Heart left ventricle (tissue), 16 donors: ENCODE measurements at regions not wholly inside any gene's neighbourhood (a gene's known extent, or its start where the extent isn't known, plus 50 kb on each side); places are given as distances from the start of the nearest gene placed in this dataset.
A peak's percentile ranks its signal among the peaks of the same experiment; 100 is the strongest.

ENCODE experiments used
- ATAC-seq, 4 donors: fragments of 200-7000 bp; cut with Tn5 transposase; one replicate each; pipeline ENCODE4 v1.9.1; 2020 to 2022; ENCODE audit warnings: moderate library complexity in 4 of 4, mild to moderate bottlenecking in 3 of 4, moderate number of reproducible peaks in 1 of 4
- DNase-seq, 5 donors: peaks; one replicate each; pipeline ENCODE4 v3.0.0-alpha.2; 2020
- H3K27ac ChIP-seq, 12 donors: fragments of 200-600 bp; sonication (generic) in 4 of 12; one replicate each; pipeline versions ENCODE4 v1.5.0 to v1.8.0; 2016 to 2022; ENCODE audit warnings: mild to moderate bottlenecking in 2 of 12
- H3K27me3 ChIP-seq, 9 donors: fragments of 200-600 bp; sonication (generic) in 2 of 9; one replicate each; pipeline versions ENCODE4 v1.5.1 to v1.8.0; 2016 to 2022; ENCODE audit warnings: mild to moderate bottlenecking in 3 of 9
- H3K36me3 ChIP-seq, 9 donors: fragments of 200-600 bp; sonication (generic) in 2 of 9; one replicate each; pipeline versions ENCODE4 v1.5.0 to v1.8.0; 2018 to 2022; ENCODE audit warnings: mild to moderate bottlenecking in 2 of 9
- H3K4me1 ChIP-seq, 12 donors: fragments of 200-600 bp; sonication (generic) in 4 of 12; one replicate each; pipeline versions ENCODE4 v1.5.0 to v1.8.0; 2016 to 2022; ENCODE audit warnings: mild to moderate bottlenecking in 3 of 12
- H3K4me3 ChIP-seq, 12 donors: fragments of 200-600 bp; sonication (generic) in 4 of 12; one replicate each; pipeline versions ENCODE4 v1.5.0 to v1.8.0; 2017 to 2022; ENCODE audit warnings: mild to moderate bottlenecking in 9 of 12, moderate library complexity in 4 of 12
- H3K9me3 ChIP-seq, 12 donors: fragments of 200-600 bp; sonication (generic) in 4 of 12; one replicate each; pipeline versions ENCODE4 v1.5.0 to v1.8.0; 2016 to 2022; ENCODE audit warnings: mild to moderate bottlenecking in 1 of 12
- CTCF ChIP-seq, 12 donors: fragments of 200-600 bp; sonication (generic) in 4 of 12; IDR thresholded peaks; one replicate each; pipeline versions ENCODE4 v1.5.0 to v1.8.0; 2018 to 2022; ENCODE audit warnings: antibody characterized with exemption in 12 of 12, mild to moderate bottlenecking in 5 of 12
- POLR2A ChIP-seq, 2 donors: fragments of 450-650 bp; IDR thresholded peaks; one replicate each; pipeline ENCODE4 v1.6.1; 2017; ENCODE audit warnings: antibody characterized with exemption in 2 of 2, mild to moderate bottlenecking in 2 of 2, moderate library complexity in 2 of 2
- WGBS, 4 donors: extraction: QIAGEN DNeasy Blood & Tissue Kit in 2 of 4; methylation state at CpG; one replicate each; pipeline versions ENCODE4 v1.1.5 to v1.1.7; 2013 to 2018; 5-methylcytosine and 5-hydroxymethylcytosine counted together
- intact Hi-C, 10 donors: fragments of 100-400 bp; cut with DNase I; formaldehyde crosslinking; loops; one replicate each; pipeline versions ENCODE4 v1.11.1 to v1.14.2; 2022
- donor health status: ischemic (EF 13 %, LVEDD 7.1; RV severe dilation, severe dysfunction).
- donor health status: healthy with polysubstance abuse.
- donor health status: DM: no; HTN: yes; CAD: no.
- donor health status: DM: no; HTN: no; CAD: no.
- donor health status: ischemic (EF 25% LVEDD 6.9; RV normal size, moderate dysfunction).
- donor health status: ischemic (EF 25% LVEDD 5.7; RV mildly dilated, moderate dysfunction).
- donor health status: healthy.
- donor health status: DM: yes; HTN: yes; CAD: no.
- donor health status: ischemic (EF 35%, LVEDD 5.7; RV mildly dilated, moderate dysfunction).
- donor health status: nonischemic (EF 11% LVEDD 7.7; RV severe dilation, severe dysfunction).
- donor health status: DM: yes; HTN: yes; CAD: no.
- donor health status: PGD.
- donor health status: ischemic (EF 29% LVEDD 5.4; RV normal size, mild dysfunction).
- donor health status: nonischemic (EF 23%, LVEDD 6.1; RV moderate dilation, normal function).

- TF ChIP-seq POLR2A (IDR thresholded peaks at IDR 0.05) (no peak), CTCF (IDR thresholded peaks at IDR 0.05) (no peak)
- ATAC-seq: no peak
- intact Hi-C loops: loop anchor here in 3 of 10 donors (2.0 to 10.0 kb wide), 3 partner anchors 217 to 667 kb away; no protein-coding TSS in a partner anchor
- H3K27ac ChIP-seq: no peak overlapping the region
- H3K9me3 ChIP-seq: peaks cover 0 to 16% (median 3%) of the 10 kb centered on the region in 12 donors
- no peak overlapping the region for H3K4me3 ChIP-seq
- H3K27me3 ChIP-seq: peaks cover 0 to 14% (median 3%) of the 10 kb centered on the region in 9 donors
- peaks cover 0 to 6% (median 0%) of the 10 kb centered on the region in 12 donors for H3K4me1 ChIP-seq
- DNase-seq: no peak
- H3K36me3 ChIP-seq: no peaks in the 10 kb centered on the region
These were observed 65.7 kb downstream of the TBXT start for GRCh38 chr6:166101819-166102419.

- Histone ChIP-seq H3K27ac (peak overlapping the region in 2 of 12 donors; percentile 13 to 32), H3K36me3 (no peaks in the 10 kb centered on the region), H3K4me1 (peaks cover 0 to 6% (median 0%) of the 10 kb centered on the region in 12 donors), H3K9me3 (peaks cover 0 to 20% (median 3%) of the 10 kb centered on the region in 12 donors), H3K27me3 (peaks cover 0 to 20% (median 6%) of the 10 kb centered on the region in 9 donors), H3K4me3 (peak overlapping the region in 11 of 12 donors; percentile 5 to 54 (median 39))
- intact Hi-C loops: loop anchor here in 7 of 10 donors (2.0 to 10.0 kb wide), 6 partner anchors 91 to 213 kb away; no protein-coding TSS in a partner anchor
- DNase-seq (peak; percentile 51 to 85 (median 69)), ATAC-seq (peak; percentile 69 to 96 (median 88))
- TF ChIP-seq CTCF (IDR thresholded peaks at IDR 0.05) (peak; percentile 78 to 90 (median 86)), POLR2A (IDR thresholded peaks at IDR 0.05) (no peak)
- 28 to 35% (median 34%) methylated on average over 19 of the region's 19 CpGs for WGBS, 4 donors
These were observed 69.6 kb downstream of the TBXT start for GRCh38 chr6:166097914-166098522.

- intact Hi-C loops: no loop called here
- no peaks in the 10 kb centered on the region for H3K27me3 ChIP-seq
- ATAC-seq (no peak), DNase-seq (no peak)
- no peak overlapping the region for H3K27ac ChIP-seq
- H3K9me3 ChIP-seq: no peaks in the 10 kb centered on the region
- 81 to 94% (median 90%) methylated on average over 5 of the region's 5 CpGs for WGBS, 4 donors
- no peak overlapping the region for H3K4me3 ChIP-seq
- H3K4me1 ChIP-seq: no peaks in the 10 kb centered on the region
- TF ChIP-seq CTCF (IDR thresholded peaks at IDR 0.05) (no peak), POLR2A (IDR thresholded peaks at IDR 0.05) (no peak)
- H3K36me3 ChIP-seq: no peaks in the 10 kb centered on the region
These were observed 79.8 kb downstream of the TBXT start for GRCh38 chr6:166087852-166088251.

GRCh38 chr6:166087246-166087645 lies 80.4 kb downstream of the TBXT start:
- WGBS, 4 donors: 91 to 97% (median 92%) methylated on average over 7 of the region's 7 CpGs
- H3K4me3 ChIP-seq: no peak overlapping the region
- intact Hi-C loops: no loop called here
- ATAC-seq (no peak), DNase-seq (no peak)
- no peaks in the 10 kb centered on the region for H3K36me3 ChIP-seq
- H3K27ac ChIP-seq: no peak overlapping the region
- TF ChIP-seq POLR2A (IDR thresholded peaks at IDR 0.05) (no peak), CTCF (IDR thresholded peaks at IDR 0.05) (no peak)
- H3K9me3 ChIP-seq: no peaks in the 10 kb centered on the region
- H3K27me3 ChIP-seq: no peaks in the 10 kb centered on the region
- no peaks in the 10 kb centered on the region for H3K4me1 ChIP-seq
